GM06990 (cell line): ENCODE measurements at regions not wholly inside any gene's neighbourhood (a gene's known extent, or its start where the extent isn't known, plus 50 kb on each side); places are given as distances from the start of the nearest gene placed in this dataset.

Experiments
- DNase-seq: peaks from one replicate; pipeline ENCODE4 v3.0.0-alpha.2; 2011; ENCODE audit not compliant: insufficient read length; ENCODE audit errors: extremely low read depth
- H3K27me3 ChIP-seq: replicated peaks from 2 replicates; pipeline ENCODE4 v1.6.0; 2011; ENCODE audit warnings: low read length; ENCODE audit not compliant: control insufficient read depth, insufficient read depth
- H3K36me3 ChIP-seq: 2 replicates; pipeline ENCODE4 v1.5.1; 2011; ENCODE audit warnings: low read length; ENCODE audit not compliant: control insufficient read depth, insufficient read depth
- H3K4me3 ChIP-seq: replicated peaks from 2 replicates; pipeline ENCODE4 v1.5.1; 2011; ENCODE audit warnings: low read depth, mild to moderate bottlenecking, control low read depth, low read length
- TF ChIP-seq, protein P1 (sequence below): IDR thresholded peaks from 2 replicates; pipeline ENCODE4 v1.5.1; 2011; ENCODE audit warnings: low read length, control low read depth, mild to moderate bottlenecking, inconsistent platforms; ENCODE audit not compliant: insufficient read depth, poor library complexity, severe bottlenecking

GRCh38 chr3:18512007-18512406, 86.9 kb upstream of the SATB1 start:
- Histone ChIP-seq H3K27me3 (no peaks in the 10 kb centered on the region), H3K4me3 (no peak overlapping the region), H3K36me3 (no peaks in the 10 kb centered on the region)
- TF ChIP-seq, protein P1, sequence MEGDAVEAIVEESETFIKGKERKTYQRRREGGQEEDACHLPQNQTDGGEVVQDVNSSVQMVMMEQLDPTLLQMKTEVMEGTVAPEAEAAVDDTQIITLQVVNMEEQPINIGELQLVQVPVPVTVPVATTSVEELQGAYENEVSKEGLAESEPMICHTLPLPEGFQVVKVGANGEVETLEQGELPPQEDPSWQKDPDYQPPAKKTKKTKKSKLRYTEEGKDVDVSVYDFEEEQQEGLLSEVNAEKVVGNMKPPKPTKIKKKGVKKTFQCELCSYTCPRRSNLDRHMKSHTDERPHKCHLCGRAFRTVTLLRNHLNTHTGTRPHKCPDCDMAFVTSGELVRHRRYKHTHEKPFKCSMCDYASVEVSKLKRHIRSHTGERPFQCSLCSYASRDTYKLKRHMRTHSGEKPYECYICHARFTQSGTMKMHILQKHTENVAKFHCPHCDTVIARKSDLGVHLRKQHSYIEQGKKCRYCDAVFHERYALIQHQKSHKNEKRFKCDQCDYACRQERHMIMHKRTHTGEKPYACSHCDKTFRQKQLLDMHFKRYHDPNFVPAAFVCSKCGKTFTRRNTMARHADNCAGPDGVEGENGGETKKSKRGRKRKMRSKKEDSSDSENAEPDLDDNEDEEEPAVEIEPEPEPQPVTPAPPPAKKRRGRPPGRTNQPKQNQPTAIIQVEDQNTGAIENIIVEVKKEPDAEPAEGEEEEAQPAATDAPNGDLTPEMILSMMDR = no peak
- DNase-seq = no peak

- TF ChIP-seq, protein P1 = no peak
- Histone ChIP-seq H3K36me3 (no peaks in the 10 kb centered on the region), H3K27me3 (no peaks in the 10 kb centered on the region), H3K4me3 (no peak overlapping the region)
- DNase-seq = no peak
Observed at GRCh38 chr3:18510947-18511346, 85.8 kb upstream of the SATB1 start.

DNA sequence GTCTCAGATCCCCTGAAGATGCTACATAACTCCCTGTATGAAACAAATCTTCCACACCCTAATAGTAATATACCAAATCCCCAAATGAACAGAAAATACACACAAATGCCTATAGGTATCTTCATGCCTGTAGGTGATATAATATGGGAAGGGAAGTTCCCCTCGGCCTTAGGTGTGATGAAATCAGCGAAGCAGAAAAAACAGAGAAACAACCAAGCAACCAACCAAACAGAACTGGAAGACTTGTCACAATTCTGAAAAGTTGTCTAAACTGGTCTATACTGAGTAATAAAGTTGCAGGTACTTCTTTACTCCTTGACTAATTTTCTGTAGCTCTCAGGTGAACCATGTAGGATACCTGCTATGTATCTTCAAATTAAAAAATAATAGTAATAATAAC, 82.2 kb upstream of the SATB1 start:
- Histone ChIP-seq H3K27me3 (no peaks in the 10 kb centered on the region), H3K4me3 (no peak overlapping the region), H3K36me3 (no peaks in the 10 kb centered on the region)
- DNase-seq = no peak
- TF ChIP-seq, protein P1 = no peak

- Histone ChIP-seq H3K27me3 (no peaks in the 10 kb centered on the region), H3K36me3 (no peaks in the 10 kb centered on the region), H3K4me3 (no peak overlapping the region)
- TF ChIP-seq, protein P1 = no peak
- DNase-seq = no peak
Observed at GRCh38 chr3:18505056-18505455, 79.9 kb upstream of the SATB1 start.

GRCh38 chr3:18501679-18502343, 76.7 kb upstream of the SATB1 start:
- Histone ChIP-seq H3K4me3 (no peak overlapping the region), H3K36me3 (no peaks in the 10 kb centered on the region), H3K27me3 (no peaks in the 10 kb centered on the region)
- DNase-seq = no peak
- TF ChIP-seq, protein P1 = no peak

DNA sequence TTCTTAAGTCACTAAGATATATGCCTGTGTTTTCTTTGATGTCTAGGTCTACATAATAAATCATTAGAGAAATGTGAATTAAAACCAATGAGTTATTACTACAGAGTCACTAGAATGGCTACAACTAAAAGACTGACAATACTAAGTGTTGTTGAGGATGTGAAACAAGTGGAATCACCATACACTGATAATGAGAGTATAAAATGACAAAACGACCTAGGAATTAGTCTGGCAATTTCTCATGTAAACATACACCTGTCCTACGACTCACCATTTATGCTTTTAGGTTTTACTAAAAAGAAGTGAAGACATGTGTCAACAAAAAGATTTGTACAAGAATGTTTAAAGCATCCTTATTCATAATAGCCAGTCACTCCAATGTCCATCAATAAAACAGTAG, 75.2 kb upstream of the SATB1 start:
- Histone ChIP-seq H3K4me3 (no peak overlapping the region), H3K36me3 (no peaks in the 10 kb centered on the region), H3K27me3 (no peaks in the 10 kb centered on the region)
- TF ChIP-seq, protein P1 = no peak
- DNase-seq = no peak
